GM19372 (cell line): ENCODE measurements at regions not wholly inside any gene's neighbourhood (a gene's known extent, or its start where the extent isn't known, plus 50 kb on each side); places are given as distances from the start of the nearest gene placed in this dataset.
"Not testable (repeated sequence)": the region's sequence is repeated elsewhere in the genome, so short reads cannot be mapped to it uniquely, and the experiment has no call there.

Experiments used
- ATAC-seq: cut with Tn5 transposase; IDR thresholded peaks from one replicate; pipeline ENCODE4 v1.9.1; 2021; ENCODE audit warnings: mild to moderate bottlenecking, low read depth, moderate library complexity; ENCODE audit not compliant: unreplicated experiment

GRCh38 chr5:158524070-158524469 lies 575.6 kb downstream of the EBF1 start:
- no peak for ATAC-seq

- no peak for ATAC-seq
These were observed 576.9 kb downstream of the EBF1 start for GRCh38 chr5:158522776-158523175.

GRCh38 chr5:158521995-158522394 lies 577.7 kb downstream of the EBF1 start:
- ATAC-seq = no peak

- no peak for ATAC-seq
These were observed 580.2 kb downstream of the EBF1 start for GRCh38 chr5:158519433-158520021.

GRCh38 chr5:158516521-158516920 lies 583.2 kb downstream of the EBF1 start:
- no peak for ATAC-seq

GRCh38 chr5:158514986-158515359 lies 584.7 kb downstream of the EBF1 start:
- no peak for ATAC-seq

GRCh38 chr5:158514319-158514985 lies 585.3 kb downstream of the EBF1 start:
- ATAC-seq = no peak

- no peak for ATAC-seq
These were observed 586.0 kb downstream of the EBF1 start for GRCh38 chr5:158513490-158514318.

GRCh38 chr5:158511454-158511853 lies 588.3 kb downstream of the EBF1 start:
- peak; percentile 67 for ATAC-seq

GRCh38 chr5:158510479-158510878 lies 589.2 kb downstream of the EBF1 start:
- no peak for ATAC-seq

- no peak for ATAC-seq
These were observed 593.1 kb downstream of the EBF1 start for GRCh38 chr5:158506648-158507047.

- ATAC-seq = no peak
These were observed 597.0 kb downstream of the EBF1 start for GRCh38 chr5:158502686-158503085.

- ATAC-seq = no peak
These were observed 599.8 kb downstream of the EBF1 start for GRCh38 chr5:158499892-158500418.

- no peak for ATAC-seq
These were observed 600.4 kb downstream of the EBF1 start for GRCh38 chr5:158499075-158499891.

- ATAC-seq = no peak
These were observed 603.1 kb downstream of the EBF1 start for GRCh38 chr5:158496624-158497023.

- ATAC-seq = no peak
These were observed 605.2 kb downstream of the EBF1 start for GRCh38 chr5:158494541-158494940.

GRCh38 chr5:158494044-158494443 lies 605.7 kb downstream of the EBF1 start:
- not testable (repeated sequence) for ATAC-seq

GRCh38 chr5:158492841-158493242 lies 606.9 kb downstream of the EBF1 start:
- no peak for ATAC-seq

GRCh38 chr5:158492136-158492535 lies 607.6 kb downstream of the EBF1 start:
- ATAC-seq = no peak

- ATAC-seq = no peak
These were observed 612.1 kb downstream of the EBF1 start for GRCh38 chr5:158487664-158488063.

- ATAC-seq = no peak
These were observed 612.6 kb downstream of the EBF1 start for GRCh38 chr5:158487156-158487555.
